ENCODE measurements at regions not wholly inside any gene's neighbourhood (a gene's known extent, or its start where the extent isn't known, plus 50 kb on each side); places are given as distances from the start of the nearest gene placed in this dataset.

- TF ChIP-seq CHD1 (IDR thresholded peaks at IDR 0.05; ENCODE audit: low read length) (no peak), ARID1B (IDR thresholded peaks at IDR 0.05) (no peak)
Observed at GRCh38 chr1:112257043-112257835, 138.8 kb upstream of the CTTNBP2NL start.

Data from K562 (cell line).